ENCODE measurements at regions not wholly inside any gene's neighbourhood (a gene's known extent, or its start where the extent isn't known, plus 50 kb on each side); places are given as distances from the start of the nearest gene placed in this dataset.

DNA sequence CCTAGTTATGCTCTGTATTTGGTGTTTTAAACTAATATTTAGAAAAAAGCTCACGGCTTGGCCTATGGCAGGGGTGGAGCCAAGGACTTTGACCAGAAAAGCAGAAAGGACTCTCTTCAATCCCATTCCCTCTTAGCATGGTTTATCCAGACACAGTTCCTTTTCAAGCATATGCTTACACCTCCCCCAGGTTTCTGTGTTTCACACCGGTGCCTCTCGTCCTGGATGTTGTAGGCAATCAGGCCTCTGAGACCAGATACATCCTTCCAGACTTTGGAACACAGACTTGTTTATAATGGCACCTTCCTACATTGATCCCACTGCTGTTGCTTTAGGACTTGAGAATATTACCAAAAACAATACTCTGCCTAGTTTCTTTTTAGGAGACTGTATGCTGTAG is 440.5 kb upstream of the ARPP21 start:
- no peaks in the 10 kb centered on the region for H3K27me3 ChIP-seq
- DNase-seq = no peak
- TF ChIP-seq, protein P1, sequence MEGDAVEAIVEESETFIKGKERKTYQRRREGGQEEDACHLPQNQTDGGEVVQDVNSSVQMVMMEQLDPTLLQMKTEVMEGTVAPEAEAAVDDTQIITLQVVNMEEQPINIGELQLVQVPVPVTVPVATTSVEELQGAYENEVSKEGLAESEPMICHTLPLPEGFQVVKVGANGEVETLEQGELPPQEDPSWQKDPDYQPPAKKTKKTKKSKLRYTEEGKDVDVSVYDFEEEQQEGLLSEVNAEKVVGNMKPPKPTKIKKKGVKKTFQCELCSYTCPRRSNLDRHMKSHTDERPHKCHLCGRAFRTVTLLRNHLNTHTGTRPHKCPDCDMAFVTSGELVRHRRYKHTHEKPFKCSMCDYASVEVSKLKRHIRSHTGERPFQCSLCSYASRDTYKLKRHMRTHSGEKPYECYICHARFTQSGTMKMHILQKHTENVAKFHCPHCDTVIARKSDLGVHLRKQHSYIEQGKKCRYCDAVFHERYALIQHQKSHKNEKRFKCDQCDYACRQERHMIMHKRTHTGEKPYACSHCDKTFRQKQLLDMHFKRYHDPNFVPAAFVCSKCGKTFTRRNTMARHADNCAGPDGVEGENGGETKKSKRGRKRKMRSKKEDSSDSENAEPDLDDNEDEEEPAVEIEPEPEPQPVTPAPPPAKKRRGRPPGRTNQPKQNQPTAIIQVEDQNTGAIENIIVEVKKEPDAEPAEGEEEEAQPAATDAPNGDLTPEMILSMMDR (IDR thresholded peaks at IDR 0.05) = no peak
- no peak overlapping the region for H3K4me3 ChIP-seq
- H3K36me3 ChIP-seq = no peaks in the 10 kb centered on the region
- H3K4me1 ChIP-seq = no peaks in the 10 kb centered on the region
- no peaks in the 10 kb centered on the region for H3K9me3 ChIP-seq
- intact Hi-C loops (cut with DNase I; ENCODE audit: low total_unique reads) = no loop called here
- no peak overlapping the region for H3K27ac ChIP-seq

DNA sequence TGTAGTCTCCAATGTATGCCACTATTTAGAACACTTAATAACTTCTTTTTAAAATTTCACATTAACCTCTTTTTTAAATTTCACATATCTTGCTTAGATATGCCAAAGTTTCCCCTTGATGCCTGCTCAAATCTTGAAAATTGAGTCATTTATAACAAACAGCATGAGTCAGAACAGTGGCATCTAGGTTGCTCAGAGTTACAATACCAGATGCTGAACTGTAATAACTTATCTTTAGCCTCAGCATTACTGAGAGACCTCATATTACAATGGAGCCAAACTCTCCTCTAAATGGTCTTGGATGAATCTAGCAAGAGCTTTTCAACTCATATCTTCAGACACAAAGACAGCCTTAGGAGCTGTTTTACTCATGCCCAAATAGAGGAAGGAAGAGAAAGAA is 439.3 kb upstream of the ARPP21 start:
- intact Hi-C loops (cut with DNase I; ENCODE audit: low total_unique reads) = no loop called here
- Histone ChIP-seq H3K4me3 (no peak overlapping the region), H3K27me3 (no peaks in the 10 kb centered on the region), H3K9me3 (no peaks in the 10 kb centered on the region), H3K4me1 (no peaks in the 10 kb centered on the region), H3K27ac (no peak overlapping the region), H3K36me3 (no peaks in the 10 kb centered on the region)
- DNase-seq = no peak
- TF ChIP-seq, protein P1 (IDR thresholded peaks at IDR 0.05) = no peak

DNA sequence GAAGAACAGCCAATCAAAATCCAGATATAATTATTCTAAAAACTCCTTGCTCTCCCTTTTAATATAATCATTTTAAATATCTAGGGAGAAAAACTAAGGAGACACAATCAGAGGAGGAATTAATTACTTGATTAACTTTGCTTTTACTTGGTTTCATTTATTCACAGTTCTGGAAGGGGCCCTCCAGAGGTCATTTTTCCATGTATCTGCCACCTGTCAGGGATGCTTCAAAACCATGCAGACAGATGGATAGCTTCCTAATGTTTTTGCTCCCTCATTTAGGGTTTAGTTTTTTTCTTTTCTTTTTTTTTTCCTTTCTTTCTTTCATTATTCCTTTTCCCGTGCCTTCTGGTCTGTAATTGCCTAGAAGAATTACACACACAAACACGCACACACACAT is 438.1 kb upstream of the ARPP21 start:
- no peak for DNase-seq

DNA sequence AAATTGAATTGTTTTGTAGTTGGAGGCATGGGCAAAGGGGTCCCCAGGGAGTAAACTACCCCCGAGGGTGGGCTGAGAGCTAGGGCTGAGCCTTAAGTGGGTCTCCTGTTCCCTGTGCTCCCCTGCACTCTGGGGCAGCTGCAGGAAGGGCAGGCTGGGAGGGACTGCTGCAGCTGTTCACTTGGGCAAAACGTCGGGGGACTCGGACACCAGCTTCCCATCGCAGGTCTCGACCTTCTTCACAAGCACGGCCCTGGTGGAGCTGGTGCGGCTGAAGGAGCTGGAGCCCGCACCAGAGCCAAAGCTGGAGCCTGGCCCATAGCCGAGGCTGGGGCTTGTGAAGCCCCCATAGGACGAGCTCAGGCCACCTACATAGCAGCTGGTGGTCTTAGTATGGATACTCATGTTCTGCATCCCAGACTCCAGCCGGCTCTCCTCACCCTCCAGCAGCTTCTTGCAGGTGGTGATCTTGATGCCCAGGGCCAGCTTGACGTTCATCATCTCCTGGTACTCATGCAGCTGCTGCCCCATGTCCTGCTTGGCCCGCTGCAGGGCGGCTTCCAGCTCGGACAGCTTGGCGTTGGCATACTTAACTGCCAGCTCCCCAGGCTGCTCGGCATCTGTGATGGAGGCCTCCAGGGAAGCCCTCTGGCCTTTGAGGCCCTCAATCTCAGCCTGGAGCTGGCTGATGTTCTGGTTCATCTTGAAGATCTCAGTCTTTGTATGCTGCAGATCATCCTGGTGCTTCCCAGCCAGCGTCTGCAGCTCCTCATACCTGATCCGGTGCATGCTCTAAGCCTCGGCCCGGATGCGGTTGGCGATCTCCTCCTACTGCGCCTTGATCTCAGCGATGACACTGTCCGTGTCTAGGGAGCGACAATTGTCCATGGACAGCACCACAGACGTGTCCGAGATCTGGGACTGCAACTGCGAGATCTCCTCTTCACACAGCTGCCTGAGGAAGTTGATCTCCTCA is 423.5 kb upstream of the ARPP21 start:
- H3K4me3 ChIP-seq = no peak overlapping the region
- no peak overlapping the region for H3K27ac ChIP-seq
- H3K4me1 ChIP-seq = no peaks in the 10 kb centered on the region
- TF ChIP-seq, protein P1 (IDR thresholded peaks at IDR 0.05) = no peak
- no peaks in the 10 kb centered on the region for H3K27me3 ChIP-seq
- no peaks in the 10 kb centered on the region for H3K9me3 ChIP-seq
- DNase-seq = no peak
- intact Hi-C loops (cut with DNase I; ENCODE audit: low total_unique reads) = no loop called here
- H3K36me3 ChIP-seq = no peaks in the 10 kb centered on the region

More for the DNA sequence above, 438.1 kb upstream of the ARPP21 start:
- H3K9me3 ChIP-seq = no peaks in the 10 kb centered on the region
- no peaks in the 10 kb centered on the region for H3K27me3 ChIP-seq
- H3K4me1 ChIP-seq = no peaks in the 10 kb centered on the region
- no peak overlapping the region for H3K27ac ChIP-seq
- intact Hi-C loops (cut with DNase I; ENCODE audit: low total_unique reads) = no loop called here
- H3K4me3 ChIP-seq = no peak overlapping the region
- TF ChIP-seq, protein P1 (IDR thresholded peaks at IDR 0.05) = no peak
- H3K36me3 ChIP-seq = no peaks in the 10 kb centered on the region

DNA sequence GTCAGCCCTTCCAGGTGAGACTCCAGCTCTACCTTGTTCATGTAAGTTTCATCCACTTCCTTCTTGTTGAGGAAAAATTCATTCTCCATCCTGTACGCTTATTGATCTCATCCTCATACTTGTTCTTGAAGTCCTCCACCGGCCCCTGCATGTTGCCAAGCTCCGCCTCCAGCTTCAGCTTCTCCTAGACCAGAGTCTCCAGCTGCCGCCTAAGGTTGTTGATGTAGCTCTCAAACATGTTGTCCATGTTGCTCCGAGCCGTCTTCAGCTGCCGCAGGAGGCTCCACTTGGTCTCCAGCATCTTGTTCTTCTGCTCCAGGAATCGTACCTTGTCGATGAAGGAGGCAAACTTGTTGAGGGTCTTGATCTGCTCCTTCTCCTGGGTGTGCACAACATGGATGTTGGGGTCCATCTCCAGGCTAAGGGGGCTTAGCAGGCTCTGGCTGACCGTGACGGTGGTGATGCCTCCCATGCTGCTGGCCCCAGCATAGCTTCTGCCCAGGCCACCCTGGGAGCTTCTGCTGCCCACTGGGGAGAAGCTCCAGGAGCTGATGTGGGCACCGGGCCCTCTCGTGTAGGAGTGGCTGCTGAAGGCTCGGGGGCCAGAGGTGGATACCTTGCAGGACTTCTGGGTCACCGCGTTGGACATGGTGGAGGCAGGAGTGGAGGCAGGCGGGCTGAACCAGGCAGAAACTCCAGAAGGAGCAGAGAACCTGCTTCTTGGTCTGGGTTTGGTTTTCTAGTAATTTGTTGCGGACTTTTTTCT is 422.6 kb upstream of the ARPP21 start:
- H3K27me3 ChIP-seq = no peaks in the 10 kb centered on the region
- TF ChIP-seq, protein P1 (IDR thresholded peaks at IDR 0.05) = no peak
- no peaks in the 10 kb centered on the region for H3K4me1 ChIP-seq
- intact Hi-C loops (cut with DNase I; ENCODE audit: low total_unique reads) = no loop called here
- no peak overlapping the region for H3K27ac ChIP-seq
- no peak for DNase-seq
- no peak overlapping the region for H3K4me3 ChIP-seq
- no peaks in the 10 kb centered on the region for H3K36me3 ChIP-seq
- no peaks in the 10 kb centered on the region for H3K9me3 ChIP-seq
